LHCN-M2 (cell line): ENCODE measurements at regions not wholly inside any gene's neighbourhood (a gene's known extent, or its start where the extent isn't known, plus 50 kb on each side); places are given as distances from the start of the nearest gene placed in this dataset.

ENCODE experiments used
- DNase-seq: peaks from one replicate; pipeline ENCODE4 v3.0.0-alpha.2; 2012; ENCODE audit warnings: low read depth

DNA sequence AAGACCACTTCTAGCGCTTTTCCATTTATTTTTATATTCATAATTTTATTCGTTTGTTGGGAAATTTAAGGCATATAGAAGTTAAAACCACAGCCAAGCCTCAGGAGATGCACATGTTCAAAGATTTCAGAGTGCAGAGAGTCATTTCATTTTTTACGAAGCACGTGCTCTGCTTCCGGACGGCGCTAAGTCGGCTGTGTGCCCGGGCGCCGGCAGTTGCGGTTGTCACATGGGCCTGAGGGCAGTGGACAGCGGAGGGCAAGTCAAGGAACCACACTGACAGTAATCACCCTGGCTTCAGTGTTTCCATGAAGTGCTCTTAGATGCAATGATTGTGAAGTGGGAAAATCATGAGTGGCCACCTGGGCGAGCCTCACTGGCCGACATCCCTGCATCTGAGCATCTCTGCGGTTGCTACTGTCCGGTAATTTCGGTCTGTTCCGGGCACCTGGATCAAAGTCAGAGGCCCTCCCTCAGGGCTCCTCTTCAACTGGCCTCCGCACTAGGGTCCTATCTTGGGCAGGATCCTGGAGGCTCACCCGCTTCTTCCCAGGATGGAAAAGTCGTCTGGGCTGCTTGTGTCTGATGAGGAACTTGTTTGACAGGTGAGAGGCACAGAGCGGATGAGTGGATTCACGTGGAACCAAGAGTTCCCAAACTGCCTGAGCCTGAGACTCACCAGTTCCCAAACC lies 90.8 kb downstream of the DACT2 start:
- DNase-seq, result no peak

DNA sequence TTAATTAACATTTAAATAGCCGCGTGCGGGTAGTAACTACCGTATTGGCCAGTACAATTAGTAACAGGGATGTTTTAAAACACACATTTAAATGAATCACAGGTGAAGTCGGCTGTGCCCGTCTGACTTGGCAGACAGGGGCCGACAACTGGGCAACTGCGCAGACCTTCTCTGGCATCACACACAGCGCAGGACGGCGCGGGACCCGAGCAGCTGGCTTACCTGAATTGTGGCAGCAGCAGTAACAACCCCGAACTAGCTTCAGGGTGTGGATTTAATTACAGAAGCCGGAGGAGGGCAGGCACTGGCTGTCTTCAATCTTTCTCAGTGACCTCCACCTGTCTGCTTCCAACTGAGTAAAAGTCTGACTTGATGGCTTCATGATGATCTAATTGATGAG lies 91.7 kb downstream of the DACT2 start:
- no peak for DNase-seq

- no peak for DNase-seq
Measured at GRCh38 chr6:168226902-168227318, 92.7 kb downstream of the DACT2 start.

DNA sequence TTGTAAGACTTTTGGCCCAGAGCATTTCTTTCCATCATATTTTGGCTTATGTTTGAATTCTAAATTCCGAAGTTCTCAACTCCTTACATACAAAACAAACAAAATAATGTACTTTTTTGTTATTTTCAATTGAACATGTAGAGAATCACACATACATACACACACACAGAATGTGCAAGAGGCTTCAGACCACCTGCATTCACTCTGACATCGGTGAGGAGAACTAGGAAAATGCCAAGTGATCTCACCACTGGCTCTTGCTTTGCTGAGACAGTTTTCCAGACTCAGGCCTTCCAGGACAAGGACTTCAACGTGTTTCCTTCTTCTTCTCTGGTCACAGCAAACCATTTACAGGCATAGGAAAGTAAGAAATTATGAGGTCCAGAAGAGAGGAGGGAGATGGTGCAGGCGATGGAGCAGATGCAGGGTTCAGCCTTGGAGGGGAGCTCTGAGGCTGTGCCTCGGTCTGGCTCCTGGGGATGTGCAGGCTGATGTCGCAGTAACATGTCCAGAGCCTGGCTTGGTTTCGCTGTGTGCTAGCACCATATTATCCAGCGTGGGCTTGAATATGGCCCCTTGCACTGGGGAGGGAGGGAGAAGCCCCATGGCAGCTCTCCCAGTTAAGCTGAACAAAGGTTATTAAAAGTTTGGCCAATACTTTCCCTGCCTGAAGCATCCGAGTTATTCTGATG lies 93.4 kb downstream of the DACT2 start:
- no peak for DNase-seq

DNA sequence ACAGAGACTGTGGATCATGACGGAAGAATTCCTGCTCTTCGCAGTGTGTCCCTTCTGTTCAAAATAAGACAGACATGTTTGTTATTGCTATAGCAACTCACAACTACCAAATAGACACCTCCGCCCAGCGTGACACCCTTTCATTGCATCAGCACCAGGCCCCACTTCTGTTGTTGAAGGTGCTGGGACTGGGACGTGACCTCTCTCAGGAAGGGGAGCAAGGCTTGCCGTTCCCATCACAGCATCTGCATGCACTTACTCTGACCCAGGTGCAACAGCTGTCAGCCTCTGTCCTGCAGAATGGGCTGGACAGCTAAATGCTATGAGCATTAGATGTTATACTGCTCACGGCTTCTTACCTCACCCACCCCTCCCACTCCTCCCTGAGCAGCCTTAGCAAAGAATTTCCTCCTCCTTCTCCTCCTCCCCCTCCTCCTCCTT lies 94.1 kb downstream of the DACT2 start:
- no peak for DNase-seq

- DNase-seq, result no peak
Measured at GRCh38 chr6:168223755-168224154, 95.8 kb downstream of the DACT2 start.

- no peak for DNase-seq
Measured at GRCh38 chr6:168223150-168223549, 96.4 kb downstream of the DACT2 start.

GRCh38 chr6:168222115-168223043 lies 97.2 kb downstream of the DACT2 start:
- DNase-seq, result no peak

DNA sequence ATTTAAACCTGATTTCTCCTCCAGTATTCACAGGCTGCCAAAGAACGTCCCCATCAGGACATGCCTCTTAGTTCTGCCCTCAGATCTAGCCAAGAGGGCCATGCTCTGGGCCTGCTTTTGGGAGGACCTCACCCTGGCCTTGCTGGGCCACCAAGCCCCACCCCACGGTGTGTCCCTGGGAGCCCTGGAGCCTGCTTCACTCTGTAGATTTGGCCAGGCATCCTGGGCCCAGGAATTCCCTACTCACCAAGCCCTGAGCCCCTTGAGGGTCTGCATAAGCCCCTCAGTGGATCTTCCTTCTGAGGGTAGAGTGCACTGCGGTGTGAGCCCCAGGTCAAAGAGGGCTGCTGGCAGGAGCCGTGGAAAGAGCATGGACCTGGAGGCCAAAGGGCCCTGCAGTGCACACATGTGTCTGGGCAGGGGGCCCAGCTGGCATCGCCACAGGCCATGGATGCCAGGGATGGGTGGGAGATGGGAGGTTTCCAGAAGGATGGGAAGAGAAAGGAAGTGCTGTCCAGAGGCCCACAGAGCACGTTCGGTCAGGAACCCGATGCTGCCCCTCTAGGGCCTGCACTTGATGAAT lies 98.0 kb downstream of the DACT2 start:
- no peak for DNase-seq

GRCh38 chr6:168221000-168221399 lies 98.6 kb downstream of the DACT2 start:
- no peak for DNase-seq

GRCh38 chr6:168219804-168220203 lies 99.8 kb downstream of the DACT2 start:
- no peak for DNase-seq

- DNase-seq, result no peak
Measured at GRCh38 chr6:168218785-168219566, 100.6 kb downstream of the DACT2 start.

DNA sequence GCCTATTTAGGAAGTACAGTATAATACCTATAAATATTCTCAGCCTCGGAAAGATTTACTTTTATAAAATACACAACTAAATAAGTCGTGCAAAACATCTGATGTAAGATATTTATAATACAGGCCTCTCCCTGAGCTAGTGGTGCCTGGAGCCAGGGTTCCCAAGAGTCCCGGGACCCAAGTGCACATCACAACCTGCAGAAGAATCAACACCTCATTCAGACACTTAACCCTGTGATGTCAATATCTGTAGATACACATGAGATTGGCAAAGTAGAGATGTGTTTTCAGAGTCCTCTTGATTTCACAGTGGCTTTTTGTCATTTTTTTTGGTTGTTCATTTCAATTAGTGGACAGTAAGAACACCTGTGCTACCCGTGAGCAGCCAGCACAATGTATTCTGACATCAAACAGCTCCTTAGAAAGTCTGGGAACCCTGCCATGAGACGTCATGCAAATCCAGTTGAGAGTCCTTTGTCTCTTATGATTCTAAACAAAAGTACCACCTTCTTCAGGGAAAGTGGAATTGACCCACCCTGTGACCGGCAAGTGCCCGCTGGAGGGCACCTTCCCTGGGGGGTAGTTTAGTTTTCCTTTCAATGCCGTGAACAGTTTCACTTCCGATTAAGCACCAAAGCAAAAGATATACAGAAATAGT lies 101.6 kb downstream of the DACT2 start:
- DNase-seq, result no peak

GRCh38 chr6:168217216-168217879 lies 102.2 kb downstream of the DACT2 start:
- DNase-seq, result no peak

GRCh38 chr6:168216751-168217191 lies 102.8 kb downstream of the DACT2 start:
- DNase-seq, result no peak

GRCh38 chr6:168216117-168216516 lies 103.5 kb downstream of the DACT2 start:
- DNase-seq, result no peak

DNA sequence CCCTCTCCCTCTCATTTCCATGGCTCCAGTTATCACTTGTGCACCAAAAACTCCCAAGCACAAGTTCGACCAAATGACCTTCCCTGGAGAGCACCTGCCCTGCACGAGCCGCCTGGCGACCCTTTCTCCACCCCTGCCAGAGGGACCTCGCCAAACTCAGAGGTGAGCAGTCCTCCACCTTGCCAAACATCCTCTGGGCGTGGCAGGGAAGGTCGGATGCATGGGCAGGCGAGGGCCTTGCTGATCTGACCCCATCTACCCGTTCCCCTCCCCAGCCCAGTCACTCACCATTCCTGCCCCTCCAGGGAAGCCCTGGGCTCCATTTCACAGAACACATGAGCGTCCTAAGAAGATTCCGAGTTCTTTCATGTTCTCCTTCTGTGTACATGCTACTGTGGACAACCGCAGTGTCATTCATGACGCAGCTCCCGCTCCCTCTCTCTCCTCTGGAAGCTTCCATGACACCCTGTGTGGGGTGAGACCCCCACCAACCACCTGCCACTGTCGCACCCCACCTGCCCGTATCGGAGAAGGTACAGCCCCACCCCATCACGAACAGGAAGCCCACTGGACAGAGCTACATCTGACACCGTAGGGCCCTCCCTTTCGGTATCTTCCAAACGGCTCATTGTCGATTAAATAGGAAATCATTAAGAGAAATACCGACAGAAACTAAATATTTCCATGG lies 104.3 kb downstream of the DACT2 start:
- DNase-seq, result no peak

DNA sequence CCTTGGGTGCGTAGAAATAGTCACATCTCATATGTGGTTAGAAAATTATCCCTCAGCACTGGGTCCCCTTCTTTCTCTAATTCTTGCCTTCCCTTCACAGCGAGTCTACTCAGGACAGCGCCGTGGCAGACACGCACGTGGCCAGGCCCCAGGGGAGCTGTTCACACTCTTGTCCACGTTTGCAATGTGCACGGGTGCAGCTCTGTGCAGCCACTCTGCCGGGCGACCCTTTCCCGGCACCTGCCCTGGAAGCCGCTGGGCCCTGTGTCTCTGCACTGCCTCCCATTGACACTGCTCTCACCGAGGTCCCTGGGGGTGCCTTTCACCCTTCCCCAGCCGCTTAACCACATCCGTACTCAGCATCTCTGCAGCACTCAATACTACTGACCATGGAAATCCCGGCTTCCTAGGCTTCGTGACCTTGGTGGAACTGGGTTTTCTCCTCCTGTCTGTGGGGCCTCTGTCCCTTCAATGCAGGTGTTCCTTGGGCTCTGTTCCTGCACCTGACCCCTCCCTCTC lies 104.9 kb downstream of the DACT2 start:
- DNase-seq, result no peak

DNA sequence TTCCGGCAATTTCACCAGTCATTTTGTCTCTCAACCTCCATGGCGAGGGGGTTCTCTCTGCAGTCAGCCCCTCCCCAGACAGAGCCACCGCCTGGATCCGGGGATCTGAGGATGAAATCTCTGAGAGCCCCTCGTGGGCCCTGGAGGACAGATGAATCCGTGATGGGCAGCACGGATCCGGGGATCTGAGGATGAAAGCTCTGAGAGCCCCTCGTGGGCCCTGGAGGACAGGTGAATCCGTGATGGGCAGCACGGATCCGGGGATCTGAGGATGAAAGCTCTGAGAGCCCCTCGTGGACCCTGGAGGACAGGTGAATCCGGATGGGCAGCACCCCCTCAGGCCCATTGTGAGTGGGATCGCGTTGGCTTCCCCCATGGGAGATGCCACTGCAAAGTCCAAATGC lies 106.5 kb downstream of the DACT2 start:
- DNase-seq, result no peak
